22Rv1 (cell line): ENCODE measurements at regions not wholly inside any gene's neighbourhood (a gene's known extent, or its start where the extent isn't known, plus 50 kb on each side); places are given as distances from the start of the nearest gene placed in this dataset.

Experiments used
- ZFX ChIP-seq: fragments of 450-650 bp; IDR thresholded peaks from 2 replicates; pipeline ENCODE4 v1.6.1; 2017; ENCODE audit warnings: antibody characterized with exemption, borderline replicate concordance
- TF ChIP-seq, protein P1 (sequence below): fragments of 450-650 bp; IDR thresholded peaks from 2 replicates; pipeline ENCODE4 v1.5.1; 2017; ENCODE audit warnings: mild to moderate bottlenecking

DNA sequence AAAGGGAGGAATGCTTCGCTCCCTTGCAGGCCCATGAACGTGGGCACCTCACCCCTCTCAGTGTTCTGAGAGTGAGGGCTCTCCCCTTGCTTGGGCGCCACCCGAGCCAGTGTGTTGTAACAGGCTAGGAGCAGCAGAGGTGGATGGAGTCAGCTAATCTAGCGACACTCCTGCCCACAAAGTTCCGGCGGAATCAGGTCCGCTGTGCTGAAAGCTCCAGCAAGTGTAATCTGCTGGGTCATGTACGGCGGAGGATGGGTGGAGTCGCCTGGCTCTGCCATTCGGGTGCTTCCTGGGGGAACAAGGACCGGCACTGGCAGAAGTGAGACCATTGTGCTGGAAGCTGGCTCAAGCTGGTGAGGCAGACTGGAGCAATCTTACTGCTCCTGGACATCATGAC lies 1310.1 kb downstream of the EPHA7 start:
- TF ChIP-seq, protein P1, sequence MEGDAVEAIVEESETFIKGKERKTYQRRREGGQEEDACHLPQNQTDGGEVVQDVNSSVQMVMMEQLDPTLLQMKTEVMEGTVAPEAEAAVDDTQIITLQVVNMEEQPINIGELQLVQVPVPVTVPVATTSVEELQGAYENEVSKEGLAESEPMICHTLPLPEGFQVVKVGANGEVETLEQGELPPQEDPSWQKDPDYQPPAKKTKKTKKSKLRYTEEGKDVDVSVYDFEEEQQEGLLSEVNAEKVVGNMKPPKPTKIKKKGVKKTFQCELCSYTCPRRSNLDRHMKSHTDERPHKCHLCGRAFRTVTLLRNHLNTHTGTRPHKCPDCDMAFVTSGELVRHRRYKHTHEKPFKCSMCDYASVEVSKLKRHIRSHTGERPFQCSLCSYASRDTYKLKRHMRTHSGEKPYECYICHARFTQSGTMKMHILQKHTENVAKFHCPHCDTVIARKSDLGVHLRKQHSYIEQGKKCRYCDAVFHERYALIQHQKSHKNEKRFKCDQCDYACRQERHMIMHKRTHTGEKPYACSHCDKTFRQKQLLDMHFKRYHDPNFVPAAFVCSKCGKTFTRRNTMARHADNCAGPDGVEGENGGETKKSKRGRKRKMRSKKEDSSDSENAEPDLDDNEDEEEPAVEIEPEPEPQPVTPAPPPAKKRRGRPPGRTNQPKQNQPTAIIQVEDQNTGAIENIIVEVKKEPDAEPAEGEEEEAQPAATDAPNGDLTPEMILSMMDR = no peak
- no peak for TF ChIP-seq ZFX
